GM12891 (cell line): ENCODE measurements at regions not wholly inside any gene's neighbourhood (a gene's known extent, or its start where the extent isn't known, plus 50 kb on each side); places are given as distances from the start of the nearest gene placed in this dataset.

Source experiments
- POLR2A ChIP-seq: IDR thresholded peaks from 2 replicates; pipeline ENCODE4 v1.6.1; 2011; ENCODE audit warnings: low read depth, low read length, control low read depth
- POLR2AphosphoS5 ChIP-seq: IDR thresholded peaks from 2 replicates; pipeline ENCODE4 v1.6.1; 2011; ENCODE audit warnings: low read depth, low read length, control low read depth
- SPI1 ChIP-seq: IDR thresholded peaks from 2 replicates; pipeline ENCODE4 v1.6.1; 2011; ENCODE audit warnings: low read depth, low read length, control low read depth
- TAF1 ChIP-seq: IDR thresholded peaks from 2 replicates; pipeline ENCODE4 v1.6.1; 2011; ENCODE audit warnings: low read depth, low read length, control low read depth

DNA sequence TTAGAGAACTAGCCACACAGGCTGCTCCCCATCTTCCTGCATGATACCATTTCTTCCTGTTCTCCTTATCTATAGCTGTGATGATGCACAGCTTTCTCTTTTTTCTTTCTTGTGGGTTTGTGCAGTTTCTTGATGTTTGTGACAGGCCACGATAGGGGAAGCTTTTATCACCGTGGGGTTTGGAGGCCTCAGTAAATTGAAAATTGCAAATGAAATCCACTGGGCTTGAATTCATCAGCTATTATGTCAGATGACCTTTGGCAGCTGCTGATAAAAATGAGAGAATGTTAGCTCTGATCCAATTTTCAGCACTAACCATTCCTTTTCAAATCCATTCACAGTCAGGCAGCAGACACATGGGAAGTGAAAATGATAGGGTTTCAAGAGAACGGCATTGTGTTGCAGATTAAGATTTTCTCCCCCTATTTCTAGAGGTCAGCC is 176.9 kb upstream of the SOX2 start:
- TF ChIP-seq POLR2A = no peak
- TF ChIP-seq POLR2AphosphoS5 = no peak
- TF ChIP-seq TAF1 = no peak
- no peak for TF ChIP-seq SPI1
